K562 (cell line): ENCODE measurements at regions not wholly inside any gene's neighbourhood (a gene's known extent, or its start where the extent isn't known, plus 50 kb on each side); places are given as distances from the start of the nearest gene placed in this dataset.

Experiments used
- GABPB1 ChIP-seq: sonication (generic); formaldehyde crosslinking; IDR thresholded peaks from 2 replicates; pipeline ENCODE4 v1.8.0; 2022; ENCODE audit warnings: mild to moderate bottlenecking, missing genetic modification reagents
- L3MBTL2 ChIP-seq: fragments of 450-650 bp; IDR thresholded peaks from 2 replicates; pipeline ENCODE4 v1.6.1; 2016; ENCODE audit warnings: mild to moderate bottlenecking, moderate library complexity
- NEUROD1 ChIP-seq: fragments of 150-350 bp; IDR thresholded peaks from 2 replicates; pipeline ENCODE4 v1.6.1; 2014; ENCODE audit warnings: borderline replicate concordance, low read length, low read depth; ENCODE audit not compliant: partially characterized antibody
- NR2C1 ChIP-seq, 2 experiments: fragments of 450-650 bp; IDR thresholded peaks; 2 replicates each; pipeline ENCODE4 v1.6.1; 2017; ENCODE audit warnings: mild to moderate bottlenecking in 2 of 2, antibody characterized with exemption in 1 of 2, inconsistent platforms in 1 of 2, missing compliant biosample characterization in 1 of 2, missing genetic modification characterization in 1 of 2
- TF ChIP-seq, protein P1 (sequence below): fragments of 250-450 bp; sonication (Bioruptor Pico); IDR thresholded peaks from 2 replicates; pipeline ENCODE4 v1.5.0; 2021; ENCODE audit warnings: mild to moderate bottlenecking, borderline replicate concordance
- TF ChIP-seq, protein P2 (sequence below): fragments of 250-450 bp; sonication (Bioruptor Pico); IDR thresholded peaks from 2 replicates; pipeline ENCODE4 v1.8.0; 2022; ENCODE audit warnings: inconsistent platforms
- TF ChIP-seq, protein P3 (sequence below): sonication (generic); formaldehyde crosslinking; IDR thresholded peaks from 2 replicates; pipeline ENCODE4 v1.5.0; 2020; ENCODE audit warnings: missing genetic modification reagents

DNA sequence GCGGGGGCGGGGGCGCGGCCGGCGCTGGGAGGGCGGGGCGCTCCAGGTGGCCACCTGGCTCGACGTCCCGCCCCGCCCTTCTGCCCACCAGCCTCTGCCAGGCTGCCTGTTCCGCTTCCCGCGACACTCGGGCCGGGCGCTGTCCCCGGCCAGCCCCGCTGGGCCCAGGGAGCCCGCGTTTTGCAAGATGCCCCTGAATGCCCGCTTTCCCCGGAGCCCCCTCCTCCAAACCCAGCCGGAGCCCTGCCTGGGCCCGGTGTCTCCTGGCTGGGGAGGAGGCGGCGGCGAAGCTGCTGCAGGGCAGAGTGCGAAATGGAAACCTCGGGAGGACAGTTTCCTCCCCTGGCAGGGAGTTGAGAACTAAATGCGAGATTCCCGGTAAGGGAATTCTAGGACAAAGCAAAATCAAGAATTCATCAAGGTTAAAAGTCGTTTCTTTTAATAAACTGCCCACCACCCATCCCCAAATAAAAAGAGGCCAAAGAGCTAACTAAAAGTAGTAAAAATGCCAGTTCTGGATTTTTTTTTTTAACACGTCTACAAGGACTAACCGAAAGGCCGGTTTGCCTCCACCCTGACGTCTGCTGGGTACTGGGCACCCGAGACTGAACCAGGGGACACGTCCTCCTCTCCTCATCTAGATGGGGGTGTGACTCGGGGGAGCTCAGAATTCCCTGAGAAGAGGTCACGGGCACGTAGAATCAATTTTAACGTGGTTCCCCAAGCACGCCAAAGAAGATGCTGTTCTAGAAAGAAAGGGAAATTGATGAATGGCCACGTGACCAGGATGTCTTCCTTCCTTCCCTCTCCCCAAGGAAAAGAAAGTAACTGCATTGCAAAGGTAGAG is 200.4 kb upstream of the NFE2L3 start (continued):
- TF ChIP-seq, protein P1, sequence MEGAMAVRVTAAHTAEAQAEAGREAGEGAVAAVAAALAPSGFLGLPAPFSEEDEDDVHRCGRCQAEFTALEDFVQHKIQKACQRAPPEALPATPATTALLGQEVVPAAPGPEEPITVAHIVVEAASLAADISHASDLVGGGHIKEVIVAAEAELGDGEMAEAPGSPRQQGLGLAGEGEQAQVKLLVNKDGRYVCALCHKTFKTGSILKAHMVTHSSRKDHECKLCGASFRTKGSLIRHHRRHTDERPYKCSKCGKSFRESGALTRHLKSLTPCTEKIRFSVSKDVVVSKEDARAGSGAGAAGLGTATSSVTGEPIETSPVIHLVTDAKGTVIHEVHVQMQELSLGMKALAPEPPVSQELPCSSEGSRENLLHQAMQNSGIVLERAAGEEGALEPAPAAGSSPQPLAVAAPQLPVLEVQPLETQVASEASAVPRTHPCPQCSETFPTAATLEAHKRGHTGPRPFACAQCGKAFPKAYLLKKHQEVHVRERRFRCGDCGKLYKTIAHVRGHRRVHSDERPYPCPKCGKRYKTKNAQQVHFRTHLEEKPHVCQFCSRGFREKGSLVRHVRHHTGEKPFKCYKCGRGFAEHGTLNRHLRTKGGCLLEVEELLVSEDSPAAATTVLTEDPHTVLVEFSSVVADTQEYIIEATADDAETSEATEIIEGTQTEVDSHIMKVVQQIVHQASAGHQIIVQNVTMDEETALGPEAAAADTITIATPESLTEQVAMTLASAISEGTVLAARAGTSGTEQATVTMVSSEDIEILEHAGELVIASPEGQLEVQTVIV (CRISPR knock-in tag), result no peak
- TF ChIP-seq NEUROD1, result no peak
- TF ChIP-seq GABPB1 (CRISPR knock-in tag), result no peak
- no peak for TF ChIP-seq NR2C1 (IDR thresholded peaks at IDR 0.05)
- TF ChIP-seq NR2C1 (tag; IDR thresholded peaks at IDR 0.05), result no peak
- TF ChIP-seq, protein P2, sequence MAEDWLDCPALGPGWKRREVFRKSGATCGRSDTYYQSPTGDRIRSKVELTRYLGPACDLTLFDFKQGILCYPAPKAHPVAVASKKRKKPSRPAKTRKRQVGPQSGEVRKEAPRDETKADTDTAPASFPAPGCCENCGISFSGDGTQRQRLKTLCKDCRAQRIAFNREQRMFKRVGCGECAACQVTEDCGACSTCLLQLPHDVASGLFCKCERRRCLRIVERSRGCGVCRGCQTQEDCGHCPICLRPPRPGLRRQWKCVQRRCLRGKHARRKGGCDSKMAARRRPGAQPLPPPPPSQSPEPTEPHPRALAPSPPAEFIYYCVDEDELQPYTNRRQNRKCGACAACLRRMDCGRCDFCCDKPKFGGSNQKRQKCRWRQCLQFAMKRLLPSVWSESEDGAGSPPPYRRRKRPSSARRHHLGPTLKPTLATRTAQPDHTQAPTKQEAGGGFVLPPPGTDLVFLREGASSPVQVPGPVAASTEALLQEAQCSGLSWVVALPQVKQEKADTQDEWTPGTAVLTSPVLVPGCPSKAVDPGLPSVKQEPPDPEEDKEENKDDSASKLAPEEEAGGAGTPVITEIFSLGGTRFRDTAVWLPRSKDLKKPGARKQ (CRISPR knock-in tag), result 0 out of 2 replicates have a peak, but pooled peaks have one; percentile 71
- TF ChIP-seq, protein P3, sequence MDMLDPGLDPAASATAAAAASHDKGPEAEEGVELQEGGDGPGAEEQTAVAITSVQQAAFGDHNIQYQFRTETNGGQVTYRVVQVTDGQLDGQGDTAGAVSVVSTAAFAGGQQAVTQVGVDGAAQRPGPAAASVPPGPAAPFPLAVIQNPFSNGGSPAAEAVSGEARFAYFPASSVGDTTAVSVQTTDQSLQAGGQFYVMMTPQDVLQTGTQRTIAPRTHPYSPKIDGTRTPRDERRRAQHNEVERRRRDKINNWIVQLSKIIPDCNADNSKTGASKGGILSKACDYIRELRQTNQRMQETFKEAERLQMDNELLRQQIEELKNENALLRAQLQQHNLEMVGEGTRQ (CRISPR knock-in tag), result peak; percentile 29
- TF ChIP-seq L3MBTL2, result peak; percentile 66; the same call in 1 of the 2 replicates
